A673 (cell line): ENCODE measurements at regions not wholly inside any gene's neighbourhood (a gene's known extent, or its start where the extent isn't known, plus 50 kb on each side); places are given as distances from the start of the nearest gene placed in this dataset.

Experiments
- BruUV-seq: library from RNA; stranded (reverse); fragments of 400-500 nt; replicated peaks from 2 replicates; lab custom pipeline; 2021; lab: Mats Ljungman, UMichigan
- CTCF ChIA-PET: fragments of 300-600 bp; sonication (Branson Sonifier 250); formaldehyde crosslinking; loops from one replicate; lab custom pipeline; 2022; ENCODE audit warnings: antibody characterized with exemption; lab: Charles Lee
- POLR2A ChIA-PET: fragments of 300-600 bp; sonication (Branson Sonifier 250); formaldehyde crosslinking; loops from one replicate; lab custom pipeline; 2022; ENCODE audit warnings: antibody characterized with exemption; ENCODE audit not compliant: low non-redundant PET; lab: Charles Lee
- DNase-seq: peaks from one replicate; pipeline ENCODE4 v3.0.0-alpha.2; 2015; ENCODE audit warnings: low spot score
- H3K27ac ChIP-seq: fragments of 200-600 bp; sonication (generic); 2 replicates; pipeline ENCODE4 v1.5.1; 2016; ENCODE audit warnings: mixed run types, low read depth, mild to moderate bottlenecking, mixed read lengths, antibody characterized with exemption, low read length; ENCODE audit not compliant: poor library complexity, severe bottlenecking
- H3K27me3 ChIP-seq: fragments of 200-600 bp; sonication (generic); replicated peaks from 2 replicates; pipeline ENCODE4 v1.6.1; 2017; ENCODE audit warnings: mixed run types, low read depth, mild to moderate bottlenecking, mixed read lengths, antibody characterized with exemption, low read length; ENCODE audit not compliant: insufficient read depth, poor library complexity
- H3K36me3 ChIP-seq: fragments of 200-600 bp; sonication (generic); 2 replicates; pipeline ENCODE4 v1.6.1; 2016; ENCODE audit warnings: mixed run types, mild to moderate bottlenecking, mixed read lengths, antibody characterized with exemption, low read length; ENCODE audit not compliant: insufficient read depth, poor library complexity, severe bottlenecking
- H3K4me1 ChIP-seq: fragments of 200-600 bp; sonication (generic); 2 replicates; pipeline ENCODE4 v1.6.1; 2017; ENCODE audit warnings: mixed run types, mild to moderate bottlenecking, mixed read lengths, antibody characterized with exemption, low read length; ENCODE audit not compliant: insufficient read depth, poor library complexity, severe bottlenecking
- H3K4me3 ChIP-seq: fragments of 200-600 bp; sonication (generic); 2 replicates; pipeline ENCODE4 v1.5.1; 2016; ENCODE audit warnings: low read depth, mixed run types, mild to moderate bottlenecking, mixed read lengths, low read length; ENCODE audit not compliant: poor library complexity, severe bottlenecking
- H3K9me3 ChIP-seq: fragments of 200-600 bp; sonication (generic); 2 replicates; pipeline ENCODE4 v1.6.1; 2016; ENCODE audit warnings: mixed run types, low read depth, mild to moderate bottlenecking, mixed read lengths, antibody characterized with exemption, low read length; ENCODE audit not compliant: poor library complexity, severe bottlenecking
- EZH2 ChIP-seq: fragments of 200-600 bp; sonication (generic); IDR thresholded peaks from 2 replicates; pipeline ENCODE4 v1.6.1; 2017; ENCODE audit warnings: borderline replicate concordance, low read depth, mild to moderate bottlenecking, mixed read lengths, antibody characterized with exemption, low read length; ENCODE audit not compliant: poor library complexity, severe bottlenecking
- intact Hi-C: fragments of 100-400 bp; cut with micrococcal nuclease; formaldehyde crosslinking; loops from one replicate; pipeline ENCODE4 v1.10.0; 2022; ENCODE audit not compliant: unreplicated experiment
- TF ChIP-seq, protein P1 (sequence below): fragments of 300-800, 200-600 bp; sonication (generic); conservative IDR thresholded peaks from 2 replicates; pipeline ENCODE4 v1.5.1; 2017; ENCODE audit warnings: low read depth, mild to moderate bottlenecking, antibody characterized with exemption, low read length, moderate library complexity, mixed read lengths

- TF ChIP-seq EZH2: no peak
- TF ChIP-seq, protein P1, sequence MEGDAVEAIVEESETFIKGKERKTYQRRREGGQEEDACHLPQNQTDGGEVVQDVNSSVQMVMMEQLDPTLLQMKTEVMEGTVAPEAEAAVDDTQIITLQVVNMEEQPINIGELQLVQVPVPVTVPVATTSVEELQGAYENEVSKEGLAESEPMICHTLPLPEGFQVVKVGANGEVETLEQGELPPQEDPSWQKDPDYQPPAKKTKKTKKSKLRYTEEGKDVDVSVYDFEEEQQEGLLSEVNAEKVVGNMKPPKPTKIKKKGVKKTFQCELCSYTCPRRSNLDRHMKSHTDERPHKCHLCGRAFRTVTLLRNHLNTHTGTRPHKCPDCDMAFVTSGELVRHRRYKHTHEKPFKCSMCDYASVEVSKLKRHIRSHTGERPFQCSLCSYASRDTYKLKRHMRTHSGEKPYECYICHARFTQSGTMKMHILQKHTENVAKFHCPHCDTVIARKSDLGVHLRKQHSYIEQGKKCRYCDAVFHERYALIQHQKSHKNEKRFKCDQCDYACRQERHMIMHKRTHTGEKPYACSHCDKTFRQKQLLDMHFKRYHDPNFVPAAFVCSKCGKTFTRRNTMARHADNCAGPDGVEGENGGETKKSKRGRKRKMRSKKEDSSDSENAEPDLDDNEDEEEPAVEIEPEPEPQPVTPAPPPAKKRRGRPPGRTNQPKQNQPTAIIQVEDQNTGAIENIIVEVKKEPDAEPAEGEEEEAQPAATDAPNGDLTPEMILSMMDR: no peak
- CTCF ChIA-PET: no interaction called here
- DNase-seq: no peak
Measured at GRCh38 chr9:71506821-71507220, 261.5 kb downstream of the CEMIP2 start.

DNA sequence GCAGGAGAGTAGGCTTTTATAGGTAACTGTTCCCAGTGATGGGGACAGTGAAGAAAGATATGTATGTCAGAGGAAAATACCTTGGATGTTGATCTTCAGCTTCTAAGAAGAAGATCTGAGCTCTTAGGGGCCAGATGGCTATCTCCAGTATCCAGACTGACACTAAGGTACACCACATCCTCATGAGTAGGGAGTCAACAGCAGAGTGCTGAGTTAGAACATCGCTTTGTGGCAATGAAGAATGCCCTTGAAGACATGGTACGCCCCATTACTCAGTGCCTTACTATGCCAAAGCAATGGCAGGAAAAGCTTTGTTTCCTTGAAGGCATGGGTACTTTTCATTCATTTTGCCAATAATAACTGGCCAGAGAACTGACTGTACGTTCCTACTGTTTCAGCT is 263.7 kb downstream of the CEMIP2 start:
- H3K27ac ChIP-seq: no peak overlapping the region
- no peak overlapping the region for H3K4me3 ChIP-seq
- H3K36me3 ChIP-seq: no peaks in the 10 kb centered on the region
- intact Hi-C loops: no loop called here
- POLR2A ChIA-PET: no interaction called here
- DNase-seq: no peak
- no TSS peak for BruUV-seq
- CTCF ChIA-PET: no interaction called here
- H3K9me3 ChIP-seq: no peaks in the 10 kb centered on the region
- H3K4me1 ChIP-seq: no peaks in the 10 kb centered on the region
- peaks cover 3% of the 10 kb centered on the region for H3K27me3 ChIP-seq
- TF ChIP-seq EZH2: no peak
- TF ChIP-seq, protein P1: no peak

More at GRCh38 chr9:71506821-71507220, 261.5 kb downstream of the CEMIP2 start:
- no TSS peak for BruUV-seq
- Histone ChIP-seq H3K4me3 (no peak overlapping the region), H3K9me3 (no peaks in the 10 kb centered on the region), H3K27me3 (peaks cover 3% of the 10 kb centered on the region), H3K36me3 (no peaks in the 10 kb centered on the region), H3K4me1 (no peaks in the 10 kb centered on the region), H3K27ac (no peak overlapping the region)
- intact Hi-C loops: no loop called here
- POLR2A ChIA-PET: no interaction called here

DNA sequence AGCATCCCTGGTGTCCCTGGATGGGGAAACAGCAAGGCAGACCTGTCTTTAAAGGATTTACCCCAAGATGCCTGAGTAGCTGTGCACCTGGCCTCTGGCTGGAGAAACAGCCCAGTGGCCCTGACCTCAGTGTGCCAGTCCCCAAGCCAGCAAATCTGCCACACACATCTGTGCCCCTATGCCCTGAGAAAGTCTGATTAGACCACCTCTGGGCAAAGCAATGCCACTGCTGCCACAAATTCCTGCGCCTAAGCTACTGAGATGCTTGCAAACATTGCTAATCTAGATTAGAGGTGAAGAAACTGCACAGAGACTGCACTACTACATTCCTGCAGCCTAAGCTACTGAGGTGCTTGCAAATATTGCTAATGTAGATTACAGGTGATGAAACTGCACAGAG is 269.6 kb downstream of the CEMIP2 start:
- no peaks in the 10 kb centered on the region for H3K36me3 ChIP-seq
- H3K27ac ChIP-seq: no peak overlapping the region
- peaks cover 9% of the 10 kb centered on the region for H3K27me3 ChIP-seq
- CTCF ChIA-PET: no interaction called here
- no peak overlapping the region for H3K4me3 ChIP-seq
- POLR2A ChIA-PET: no interaction called here
- DNase-seq: no peak
- TF ChIP-seq EZH2: no peak
- TF ChIP-seq, protein P1: no peak
- intact Hi-C loops: no loop called here
- BruUV-seq: no TSS peak
- no peaks in the 10 kb centered on the region for H3K4me1 ChIP-seq
- no peaks in the 10 kb centered on the region for H3K9me3 ChIP-seq
